ENCODE measurements at regions not wholly inside any gene's neighbourhood (a gene's known extent, or its start where the extent isn't known, plus 50 kb on each side); places are given as distances from the start of the nearest gene placed in this dataset.

DNA sequence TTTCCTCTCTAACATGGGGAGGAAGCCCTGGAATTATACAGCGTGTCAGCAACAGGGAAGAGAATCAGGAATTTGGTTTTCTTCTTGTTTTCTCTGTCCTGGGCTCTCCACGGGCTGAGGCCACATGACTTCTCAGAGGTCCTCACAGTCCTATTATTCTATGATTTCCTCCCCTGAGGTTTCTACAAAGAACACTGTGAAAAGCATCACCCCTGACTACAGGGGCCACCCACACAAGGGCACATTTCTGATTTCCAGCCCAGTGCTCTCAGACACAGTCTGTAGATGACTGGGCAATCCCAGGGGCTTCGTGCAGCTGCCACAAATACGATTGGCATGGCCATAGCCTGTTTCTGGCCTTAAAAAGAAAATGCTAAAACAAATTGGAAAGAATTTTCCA, 284.9 kb downstream of the CEMIP2 start:
- FAIRE-seq (no peak), DNase-seq (ENCODE audit: low read depth in 1 of 2, low spot score in 2 of 2) (no peak)
- 93% methylated on average over 4 of the region's 4 CpGs; no CpG with 5 or more reads in 1 of the 2 experiments for WGBS, 2 experiments (ENCODE audit: extremely low coverage in 1 of 2, insufficient coverage in 1 of 2, insufficient read length in 1 of 2, insufficient replicate concordance in 2 of 2, low coverage in 1 of 2, low lambda C conversion rate in 2 of 2, missing lambda C conversion rate in 1 of 2)
- Histone ChIP-seq H2AK5ac (ENCODE audit: low read depth, low read length) (no peak overlapping the region), H4K91ac (replicated peaks; ENCODE audit: insufficient read length, low read length) (no peak overlapping the region), H3K27me3 (replicated peaks in 1 of 4; ENCODE audit: control insufficient read depth in 3 of 4, extremely low read depth in 1 of 4, insufficient read depth in 3 of 4, low read length in 3 of 4) (no peaks in the 10 kb centered on the region), H3K4ac (replicated peaks; ENCODE audit: insufficient read length, low read depth, low read length) (no peak overlapping the region), H2BK20ac (ENCODE audit: low read length) (no peak overlapping the region), H3K79me1 (ENCODE audit: low read depth, low read length) (no peaks in the 10 kb centered on the region), H4K8ac (ENCODE audit: extremely low read depth, insufficient read depth, low read length) (no peak overlapping the region), H3K27ac (ENCODE audit: low read depth, low read length) (no peak overlapping the region), H3K4me3 (ENCODE audit: extremely low read depth in 1 of 4, insufficient read depth in 2 of 4, low read depth in 3 of 4, low read length in 4 of 4) (no peak overlapping the region), H4K20me1 (replicated peaks in 1 of 2; ENCODE audit: control insufficient read depth in 1 of 2, insufficient read depth in 2 of 2, low read length in 2 of 2) (no peaks in the 10 kb centered on the region), H4K5ac (ENCODE audit: insufficient read length, low read depth, low read length) (no peak overlapping the region), H3K79me2 (ENCODE audit: control insufficient read depth in 1 of 2, insufficient read depth in 2 of 2, low read length in 2 of 2) (no peaks in the 10 kb centered on the region), H3K9ac (replicated peaks in 1 of 4; ENCODE audit: extremely low read depth in 1 of 4, low read depth in 3 of 4, low read length in 3 of 4) (no peak overlapping the region), H3K4me2 (ENCODE audit: insufficient read depth in 1 of 2, low read depth in 2 of 2, low read length in 2 of 2) (no peak overlapping the region), H3K56ac (replicated peaks; ENCODE audit: insufficient read length, low read depth, low read length) (no peak overlapping the region), H3K36me3 (ENCODE audit: control insufficient read depth in 2 of 4, insufficient read depth in 4 of 4, low read length in 3 of 4) (no peaks in the 10 kb centered on the region), H2BK5ac (ENCODE audit: low read depth, low read length) (no peak overlapping the region), H2AFZ (ENCODE audit: low read length) (no peak overlapping the region), H3K23me2 (ENCODE audit: low read depth, low read length) (no peaks in the 10 kb centered on the region), H3K23ac (ENCODE audit: insufficient read length) (no peak overlapping the region), H3K14ac (ENCODE audit: insufficient read length) (no peak overlapping the region), H2BK12ac (ENCODE audit: low read depth, low read length) (no peak overlapping the region), H3K9me3 (ENCODE audit: insufficient read depth in 2 of 2, low read depth in 1 of 2, low read length in 1 of 2) (no peaks in the 10 kb centered on the region), H2BK15ac (ENCODE audit: low read length) (no peak overlapping the region), H3K4me1 (replicated peaks in 1 of 4; ENCODE audit: control insufficient read depth in 3 of 4, insufficient read depth in 4 of 4, low read length in 3 of 4) (no peaks in the 10 kb centered on the region), H3K18ac (ENCODE audit: extremely low read depth, low read length) (no peak overlapping the region), H2BK120ac (replicated peaks; ENCODE audit: low read depth, low read length) (no peak overlapping the region)
- ChIA-PET CTCF (ENCODE audit: partially characterized antibody) (interaction anchor here (1.0 to 1.1 kb wide), 2 partner anchors 8 to 88 kb away, joined by 3 to 4 read pairs; no protein-coding TSS in a partner anchor), POLR2A (ENCODE audit: partially characterized antibody) (no interaction called here)
- TF ChIP-seq ZNF274 (IDR thresholded peaks at IDR 0.05; ENCODE audit: borderline replicate concordance, extremely low read depth, low read length) (no peak), RFX5 (IDR thresholded peaks at IDR 0.05; ENCODE audit: borderline replicate concordance, low read depth, low read length) (no peak), SP4 (IDR thresholded peaks at IDR 0.05; ENCODE audit: low read length) (no peak), NRF1 (IDR thresholded peaks at IDR 0.05; ENCODE audit: low read depth, low read length) (no peak), JUN (IDR thresholded peaks at IDR 0.05; ENCODE audit: low read depth, low read length) (no peak), GABPA (IDR thresholded peaks at IDR 0.05; ENCODE audit: borderline replicate concordance, insufficient read depth, low read length) (no peak), NANOG (IDR thresholded peaks at IDR 0.05; ENCODE audit: insufficient read depth, low read depth, low read length, poor library complexity, severe bottlenecking) (no peak), MAFK (IDR thresholded peaks at IDR 0.05; ENCODE audit: low read depth, low read length) (no peak)
